HG02973 (cell line): ENCODE measurements at regions not wholly inside any gene's neighbourhood (a gene's known extent, or its start where the extent isn't known, plus 50 kb on each side); places are given as distances from the start of the nearest gene placed in this dataset.
"Not testable (repeated sequence)": the region's sequence is repeated elsewhere in the genome, so short reads cannot be mapped to it uniquely, and the experiment has no call there.

Experiments
- ATAC-seq: cut with Tn5 transposase; IDR thresholded peaks from one replicate; pipeline ENCODE4 v1.9.1; 2021; ENCODE audit warnings: moderate library complexity; ENCODE audit not compliant: unreplicated experiment

DNA sequence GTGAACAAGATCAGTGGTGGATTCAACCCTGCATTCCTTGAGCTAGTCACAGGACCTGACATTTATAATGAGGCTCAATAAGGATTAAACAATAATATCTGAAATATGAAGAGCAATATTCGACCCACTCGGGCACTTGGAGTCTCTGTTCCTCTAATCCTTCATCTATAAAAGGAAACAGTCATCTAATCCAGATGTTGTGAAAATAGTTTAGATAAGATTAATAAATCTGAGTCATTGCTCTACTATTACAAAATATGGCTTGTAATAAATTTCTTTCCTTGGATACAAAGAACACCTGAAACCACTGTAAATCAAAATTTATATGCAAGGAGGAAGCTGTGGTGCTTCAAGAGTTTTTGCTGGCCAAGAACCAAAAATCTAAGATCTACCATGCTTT is 846.9 kb upstream of the ACVR2A start:
- no peak for ATAC-seq

DNA sequence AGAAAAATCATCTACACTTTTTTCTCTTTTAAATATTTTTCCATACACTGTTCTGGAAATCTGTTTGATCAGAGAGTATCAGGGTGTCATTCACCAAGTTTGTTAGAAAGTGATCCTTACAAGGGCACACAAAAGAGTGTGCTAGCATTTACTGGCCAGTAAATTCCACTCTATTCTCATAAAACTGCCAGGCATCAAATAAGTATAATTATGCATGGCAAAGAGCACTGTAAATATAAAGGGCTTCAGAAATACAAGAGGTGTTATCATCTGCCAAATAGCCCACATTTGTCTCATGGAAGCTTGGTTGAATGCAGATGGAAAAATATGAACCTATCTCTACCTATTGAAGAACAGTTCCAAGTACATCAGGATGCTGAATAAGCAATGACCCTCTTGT is 847.3 kb upstream of the ACVR2A start:
- no peak for ATAC-seq

DNA sequence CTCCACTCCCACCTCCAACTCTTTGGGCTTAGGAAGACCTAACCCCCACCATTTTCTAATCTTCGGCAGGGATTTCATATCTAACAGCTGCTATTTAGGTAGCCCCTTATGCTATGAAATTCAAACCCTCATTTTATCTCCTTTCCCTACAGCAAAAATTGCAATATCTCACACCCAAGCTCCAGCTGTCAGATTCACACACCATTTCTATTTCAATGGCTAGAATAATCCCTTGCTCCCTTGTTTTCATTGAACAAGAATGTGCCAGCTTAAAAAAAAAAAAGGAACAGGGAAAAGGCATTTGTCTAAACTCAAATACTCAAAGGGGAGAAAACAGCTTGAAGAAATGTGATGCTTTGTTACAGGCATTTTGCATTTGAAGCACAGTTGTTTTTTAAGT is 850.6 kb upstream of the ACVR2A start:
- no peak for ATAC-seq

DNA sequence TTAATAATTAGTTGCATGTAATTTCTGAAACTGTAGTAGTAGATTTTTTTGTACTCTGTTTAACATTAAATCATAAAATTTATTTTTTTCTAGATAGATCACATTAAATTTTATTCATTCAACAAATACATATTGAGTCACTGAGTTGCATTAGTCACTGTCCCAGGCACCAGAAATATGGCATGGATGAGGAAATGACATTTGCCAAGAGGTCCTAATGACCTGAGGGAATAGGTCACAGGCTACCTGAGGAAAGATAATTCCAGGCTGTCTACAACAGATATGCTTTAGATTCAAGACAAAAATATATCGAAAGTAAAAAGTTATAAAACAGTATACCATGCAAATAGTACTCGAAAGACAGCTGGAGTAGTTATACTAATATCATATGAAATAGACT is 852.4 kb upstream of the ACVR2A start:
- ATAC-seq = no peak

DNA sequence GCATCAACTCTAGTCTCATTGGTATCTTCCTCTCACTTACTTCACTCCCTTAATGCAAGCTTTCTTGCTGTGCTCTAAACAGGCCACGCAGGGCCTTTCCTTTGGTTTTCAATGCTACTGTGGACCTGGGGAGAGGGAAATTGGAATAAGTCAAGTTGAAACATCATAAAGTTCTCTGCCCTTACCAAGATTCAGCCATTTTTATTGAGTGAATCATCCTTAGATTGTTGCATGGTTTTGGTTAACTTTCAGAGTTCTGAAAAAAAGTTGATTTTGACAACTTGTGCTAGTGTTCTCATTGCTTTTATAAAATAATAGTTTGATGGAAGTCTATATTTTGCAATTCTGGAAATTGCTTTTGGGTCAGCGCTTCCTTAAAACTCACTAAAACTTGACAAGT is 852.8 kb upstream of the ACVR2A start:
- ATAC-seq = no peak

DNA sequence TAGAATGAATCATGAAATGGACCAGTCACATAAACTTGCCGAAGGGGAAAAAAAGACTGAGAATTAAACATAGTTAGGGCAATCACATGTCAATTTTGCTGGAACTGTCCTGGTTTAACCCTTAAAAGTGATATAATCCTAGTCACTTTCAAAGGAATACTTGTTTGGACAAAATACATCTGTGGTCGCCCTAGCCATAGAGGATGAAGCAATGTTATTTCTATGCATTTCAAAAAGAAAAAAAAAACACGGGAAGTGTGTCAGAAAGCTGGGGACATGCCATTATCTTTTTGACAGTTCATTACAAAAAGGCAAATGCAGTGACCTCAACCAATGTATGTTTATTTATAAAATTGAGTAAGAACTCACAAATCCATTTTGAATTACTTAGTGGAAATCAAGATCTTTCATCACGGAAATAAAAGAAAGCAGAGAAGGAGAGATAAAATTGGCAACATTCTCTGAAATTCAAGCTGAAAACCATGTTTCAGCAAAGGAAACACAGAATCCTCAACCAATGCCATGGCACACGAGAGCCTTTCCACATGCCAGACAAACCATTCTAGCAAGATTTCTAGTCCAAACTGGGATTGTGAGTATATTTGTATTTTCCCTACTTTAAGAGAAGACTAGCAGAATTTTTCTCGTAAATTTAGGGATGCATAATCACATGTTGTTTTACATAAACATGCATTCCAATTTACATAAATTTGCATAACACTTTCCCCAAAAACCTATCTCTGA is 854.3 kb upstream of the ACVR2A start:
- no peak for ATAC-seq

DNA sequence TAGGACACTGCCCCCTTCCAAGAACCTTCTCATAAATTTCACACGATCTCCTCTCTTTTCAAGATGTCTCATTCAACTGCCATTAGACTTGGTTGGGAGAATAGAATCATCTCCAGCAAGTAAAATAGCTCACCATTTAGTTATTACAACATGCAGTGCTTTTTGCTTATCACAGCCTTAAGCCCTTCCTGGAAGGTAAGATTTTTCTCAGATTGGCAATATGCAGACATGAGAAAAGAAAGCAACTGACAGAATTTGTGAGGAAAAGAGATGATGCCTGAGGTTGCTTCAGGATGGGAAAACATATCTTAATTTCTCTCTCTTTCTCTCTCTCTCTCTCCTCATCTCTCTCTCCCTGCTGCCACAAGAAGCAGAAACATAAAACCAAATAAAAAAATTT is 855.1 kb upstream of the ACVR2A start:
- ATAC-seq = no peak

DNA sequence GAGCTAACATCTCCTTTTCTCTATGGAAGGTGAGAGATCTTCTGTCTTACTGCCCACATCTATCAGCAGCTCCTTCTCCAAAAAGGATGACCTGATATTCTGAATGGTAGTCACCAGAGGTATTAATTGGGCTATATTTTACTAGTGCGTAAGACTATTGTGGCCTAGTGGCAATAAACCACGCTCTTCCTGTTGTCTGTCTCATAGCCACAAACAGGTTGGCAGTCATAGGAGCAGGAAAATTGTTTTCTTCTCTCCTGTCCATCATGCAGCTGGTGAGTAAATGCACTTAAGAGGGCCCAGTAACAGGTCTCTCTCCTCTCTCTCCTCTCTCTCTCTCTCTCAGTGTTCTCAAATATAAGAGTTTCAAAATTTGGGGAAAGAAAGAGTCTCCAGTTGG is 856.8 kb upstream of the ACVR2A start:
- no peak for ATAC-seq

DNA sequence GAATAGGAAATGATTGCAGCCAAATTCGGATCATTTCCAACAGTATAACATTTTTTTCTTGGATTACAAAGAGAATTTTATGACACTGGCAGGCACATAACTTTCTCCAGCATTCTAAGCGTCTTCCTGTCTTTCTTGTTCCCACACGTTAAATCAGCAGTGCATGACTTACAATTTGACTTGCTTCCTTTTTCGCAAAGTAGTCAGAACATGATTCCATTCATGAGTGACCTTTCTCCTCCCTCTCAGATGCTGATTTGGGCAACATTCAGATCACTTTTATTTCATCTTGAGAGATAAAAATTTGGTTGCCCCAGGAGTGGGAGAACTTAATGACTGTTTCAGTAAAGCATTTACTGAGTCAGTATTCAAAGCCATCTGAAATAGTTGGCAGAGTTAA is 858.7 kb upstream of the ACVR2A start:
- no peak for ATAC-seq

DNA sequence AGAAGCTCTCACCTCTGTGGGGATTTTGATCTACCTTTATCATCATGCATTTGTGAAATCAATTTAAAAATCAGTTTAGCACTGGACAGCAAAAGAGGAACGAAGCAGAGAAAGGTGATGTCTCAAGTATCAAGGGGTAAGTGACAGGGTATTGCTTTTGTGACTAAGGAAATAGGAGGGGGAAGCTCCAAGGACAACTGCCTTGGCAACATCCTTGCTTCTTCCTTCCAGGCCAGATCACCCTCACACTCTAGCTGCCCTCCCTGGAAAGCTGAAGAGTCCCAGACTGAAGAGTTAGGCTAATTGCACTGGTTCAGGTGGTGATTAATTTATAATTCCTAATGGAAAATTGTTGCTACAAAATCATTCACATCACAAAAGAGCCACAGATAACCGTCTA is 859.1 kb upstream of the ACVR2A start:
- ATAC-seq = no peak

DNA sequence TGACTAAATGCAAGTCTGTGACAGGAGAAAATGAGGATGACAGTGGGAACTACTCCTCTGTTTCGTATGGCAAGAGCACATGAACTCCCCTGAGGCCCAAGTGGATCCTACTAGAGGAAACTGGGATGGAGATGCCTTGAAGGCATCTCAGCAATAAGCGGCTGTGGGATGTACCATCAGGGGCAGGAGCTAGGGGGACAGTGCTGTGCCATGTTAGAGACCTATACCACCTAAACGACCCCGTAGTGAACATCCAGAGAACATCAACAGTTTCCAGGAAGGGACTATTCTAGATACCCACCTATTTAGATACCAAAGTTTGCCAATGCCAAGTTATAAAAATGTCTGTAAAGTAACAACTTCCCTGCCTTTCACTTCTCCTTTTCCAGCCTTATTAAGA is 860.8 kb upstream of the ACVR2A start:
- no peak for ATAC-seq

DNA sequence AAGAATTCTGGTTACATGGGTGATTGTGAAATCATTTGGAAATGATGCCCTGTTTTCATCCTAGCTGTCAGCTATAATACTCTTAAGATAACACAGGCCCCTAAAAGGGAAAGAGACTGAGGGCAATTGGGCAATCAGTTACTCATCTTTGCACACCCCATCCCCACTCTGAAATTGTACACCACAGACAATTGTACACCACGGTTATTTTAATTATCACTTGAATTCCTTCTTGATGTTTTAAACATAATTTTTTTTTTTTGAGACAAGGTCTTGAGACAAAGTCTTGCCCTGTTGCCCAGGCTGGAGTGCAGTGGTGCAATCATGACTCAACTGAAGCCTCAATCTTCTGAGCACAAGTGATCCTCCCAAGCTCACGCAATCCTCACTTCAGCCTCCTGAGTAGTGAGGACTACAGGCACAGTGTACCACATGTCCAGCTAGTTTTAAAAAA is 862.4 kb upstream of the ACVR2A start:
- no peak for ATAC-seq

DNA sequence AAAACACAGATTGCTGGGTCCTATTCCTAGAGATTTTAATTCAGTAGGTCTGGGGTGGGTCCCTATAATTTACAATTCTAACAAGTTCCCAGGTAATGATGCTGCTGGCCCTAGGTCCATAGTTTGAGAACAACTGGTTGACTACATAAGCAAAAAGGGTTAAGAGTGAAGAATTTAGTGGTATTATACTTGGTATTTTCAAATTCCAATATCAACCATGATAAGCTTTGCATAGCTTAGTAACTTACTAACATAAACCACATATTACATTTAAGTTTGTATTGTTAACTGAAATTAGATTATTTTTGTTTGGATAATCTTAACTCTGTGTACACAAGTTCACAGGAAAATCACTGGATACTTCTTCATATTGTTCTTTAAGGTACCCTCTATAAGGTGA is 862.9 kb upstream of the ACVR2A start:
- no peak for ATAC-seq

DNA sequence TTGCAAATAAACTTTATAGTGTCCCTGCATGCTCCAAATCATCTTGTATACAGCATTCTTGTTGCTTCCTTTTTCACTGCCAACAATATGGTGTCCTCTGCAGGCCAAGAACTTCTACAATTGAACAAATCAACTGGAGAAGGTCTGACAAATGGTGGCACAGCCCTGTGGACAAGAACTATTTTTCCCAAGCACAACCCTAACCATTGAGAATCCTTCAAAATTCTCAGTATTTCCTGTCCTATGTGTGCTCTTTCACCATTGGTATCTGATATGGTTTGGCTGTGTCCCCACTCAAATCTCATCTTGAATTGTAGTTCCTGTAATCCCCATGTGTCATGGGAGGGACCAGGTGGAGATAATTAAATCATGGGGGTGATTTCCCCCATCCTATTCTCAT is 865.1 kb upstream of the ACVR2A start:
- no peak for ATAC-seq

DNA sequence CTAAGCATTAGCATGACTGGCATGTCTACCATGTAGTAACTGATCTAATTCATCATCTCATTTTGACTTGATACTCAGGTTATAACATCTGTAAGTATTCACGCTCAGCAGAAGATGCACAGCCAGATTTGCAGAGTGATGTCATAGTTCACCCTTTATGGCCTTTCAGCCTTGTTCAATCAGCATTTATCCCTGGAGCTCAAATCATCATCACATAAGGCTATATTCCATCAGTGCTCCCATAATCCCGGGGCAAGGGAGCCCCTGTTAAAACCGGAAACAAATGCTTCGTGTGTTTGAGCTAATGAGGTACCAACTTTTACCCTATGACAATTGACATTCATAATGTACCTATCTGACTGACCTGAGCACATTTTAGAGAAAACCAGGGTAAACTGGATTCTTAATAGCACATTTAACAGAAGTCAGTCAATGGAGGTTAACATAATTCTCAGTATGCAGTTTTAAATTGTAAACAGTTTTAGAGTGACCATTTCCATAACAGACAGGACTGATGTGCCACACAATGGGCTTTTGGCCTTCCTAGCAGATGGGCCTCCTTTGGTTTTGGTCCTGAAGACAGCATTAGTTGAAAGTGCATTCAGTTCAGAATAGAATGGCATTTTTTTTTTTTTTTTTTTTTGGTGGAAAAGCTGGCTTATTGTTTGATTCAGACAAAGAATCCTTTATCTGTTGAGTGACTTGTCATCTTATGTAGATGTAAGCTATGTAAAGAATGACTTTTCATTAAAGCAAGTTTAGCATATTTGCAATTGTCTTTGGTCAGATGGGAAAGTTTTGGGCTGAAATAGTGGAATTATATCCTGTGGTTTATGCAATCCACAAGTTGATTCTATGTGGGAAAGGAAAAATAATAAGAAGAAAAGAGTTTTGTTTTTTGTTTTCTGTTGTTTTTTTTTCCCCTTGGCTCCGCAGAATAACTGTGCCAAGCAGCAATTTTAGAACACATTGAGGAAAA is 866.0 kb upstream of the ACVR2A start:
- ATAC-seq = no peak

DNA sequence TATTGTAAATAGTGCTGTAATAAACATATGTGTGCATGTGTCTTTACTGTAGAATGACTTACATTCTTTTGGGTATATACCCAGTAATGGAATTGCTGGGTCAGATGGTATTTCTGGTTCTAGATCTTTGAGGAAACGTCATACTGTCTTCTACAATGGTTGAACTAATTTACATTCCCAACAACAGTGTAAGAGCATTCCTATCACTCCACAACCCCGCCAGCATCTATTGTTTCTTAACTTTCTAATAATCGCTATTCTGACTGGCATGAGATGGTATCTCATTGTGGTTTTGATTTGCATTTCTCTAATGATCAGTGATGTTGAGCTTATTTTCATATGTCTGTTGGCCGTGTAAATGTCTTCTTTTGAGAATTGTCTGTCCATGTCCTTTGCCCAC is 873.8 kb upstream of the ACVR2A start:
- ATAC-seq = not testable (repeated sequence)

DNA sequence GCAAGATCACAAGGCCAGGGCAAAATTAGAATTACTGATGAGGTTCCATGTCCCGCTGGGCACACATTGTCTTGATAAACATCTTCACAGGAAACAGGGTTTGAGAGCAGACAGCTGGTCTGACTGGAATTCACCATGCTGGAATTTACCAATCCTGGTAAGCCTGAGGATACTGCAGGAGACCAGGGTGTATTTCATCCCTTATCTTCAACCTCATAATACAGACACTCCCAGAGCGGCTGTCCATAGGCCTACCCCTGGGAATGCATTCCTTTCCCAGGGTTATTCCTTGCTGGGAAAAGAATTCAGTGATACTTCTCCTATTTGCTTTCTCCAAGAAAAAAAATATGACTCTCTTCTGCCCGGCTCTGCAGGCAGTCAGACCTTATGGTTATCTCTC is 875.1 kb upstream of the ACVR2A start:
- not testable (repeated sequence) for ATAC-seq

DNA sequence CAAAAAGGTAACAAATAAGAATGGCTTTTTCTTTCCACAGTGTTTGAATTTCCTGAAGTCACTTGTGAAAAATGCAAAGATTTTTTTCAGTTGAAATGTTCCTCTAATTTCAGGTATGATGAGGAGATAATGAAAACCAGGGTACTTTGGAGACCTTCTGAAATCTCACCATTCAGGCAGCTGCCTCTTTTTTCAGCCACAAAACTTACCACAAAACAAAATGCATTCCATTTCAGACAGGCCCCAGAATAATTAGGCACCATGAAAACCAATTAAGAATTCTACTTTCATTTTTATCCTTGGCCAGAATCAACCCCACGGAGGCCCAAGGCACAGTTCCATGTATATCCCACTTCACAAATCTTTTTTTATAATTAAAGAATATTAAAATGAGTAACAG is 880.3 kb upstream of the ACVR2A start:
- no peak for ATAC-seq

DNA sequence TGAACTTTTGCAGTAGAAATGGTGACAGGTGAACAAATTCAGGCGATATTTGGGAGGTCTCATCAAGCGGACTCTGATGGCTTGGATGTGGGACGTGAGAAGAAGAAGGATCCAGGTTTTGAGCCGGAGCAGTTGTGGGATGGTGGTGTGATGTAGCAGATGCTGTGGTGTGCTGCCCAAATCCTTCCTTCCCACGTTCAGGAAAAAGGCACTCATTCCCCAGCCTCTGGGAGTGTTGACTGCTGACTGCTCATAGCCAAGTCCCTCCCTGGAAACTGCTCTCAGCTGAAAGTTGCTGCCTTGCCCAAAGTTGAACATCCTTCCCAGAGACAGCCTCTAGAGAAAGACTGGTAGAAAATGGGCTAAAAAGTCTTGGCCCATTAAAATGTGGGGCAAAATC is 890.3 kb upstream of the ACVR2A start:
- no peak for ATAC-seq

DNA sequence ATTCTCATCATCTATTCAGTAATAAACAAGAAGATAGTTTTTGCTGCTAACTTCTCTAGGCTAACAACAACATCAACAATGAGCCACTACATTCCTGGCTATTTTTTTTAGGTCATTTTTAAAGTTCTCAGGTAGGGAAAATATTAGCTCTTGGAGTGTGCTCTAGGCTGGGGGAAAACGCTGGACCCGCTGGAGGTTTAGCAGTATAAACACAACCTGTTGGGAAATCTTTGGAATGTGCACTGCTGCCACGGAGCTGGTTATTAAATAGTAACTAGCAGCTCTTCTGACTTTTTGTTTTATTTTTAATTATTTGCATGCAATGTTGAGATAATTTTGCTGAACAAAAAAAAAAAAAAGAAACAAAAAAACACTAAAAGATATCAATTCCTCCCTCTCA is 892.1 kb upstream of the ACVR2A start:
- no peak for ATAC-seq

DNA sequence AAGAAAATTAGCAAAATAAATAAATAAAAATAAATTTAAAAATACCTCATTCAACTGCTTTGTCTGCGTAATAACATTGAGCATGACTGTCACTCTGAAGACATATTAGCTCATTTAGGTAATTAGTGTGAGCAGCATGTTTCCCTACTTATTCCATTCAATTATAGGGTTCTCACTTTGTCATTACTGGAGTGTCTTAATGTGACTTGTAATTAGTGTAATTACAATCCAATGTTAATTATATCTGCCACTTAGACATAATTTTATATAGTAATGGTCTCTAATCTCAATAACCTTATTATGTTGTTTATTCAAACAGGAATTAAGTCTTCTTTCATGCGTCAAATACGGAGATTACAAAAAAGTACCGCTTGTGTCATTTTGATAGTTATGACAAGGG is 893.9 kb upstream of the ACVR2A start:
- ATAC-seq = no peak

DNA sequence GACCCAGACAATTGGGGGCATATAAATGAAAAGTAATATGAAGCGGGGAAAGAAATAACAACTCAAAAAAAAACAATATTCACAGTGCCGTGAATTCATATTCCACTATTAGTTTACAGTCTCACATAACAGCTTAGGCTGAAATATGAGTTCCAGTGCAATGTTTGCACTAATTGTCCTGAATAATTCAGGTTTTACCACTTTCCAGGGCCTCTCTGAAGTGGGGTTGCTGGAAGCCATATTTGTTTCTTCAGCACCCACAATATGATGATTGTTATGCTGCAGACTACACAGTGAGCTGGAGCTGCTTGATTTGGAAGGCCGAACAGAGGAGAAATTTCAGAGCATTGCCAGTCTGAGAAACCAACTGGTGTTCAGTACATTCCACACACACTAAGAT is 894.5 kb upstream of the ACVR2A start:
- ATAC-seq = no peak
